Erythroblast (primary cell): ENCODE measurements at regions not wholly inside any gene's neighbourhood (a gene's known extent, or its start where the extent isn't known, plus 50 kb on each side); places are given as distances from the start of the nearest gene placed in this dataset.
"Not testable (repeated sequence)": the region's sequence is repeated elsewhere in the genome, so short reads cannot be mapped to it uniquely, and the experiment has no call there.

Source experiments
- DNase-seq, 2 experiments: peaks; one replicate each; lab custom pipeline; 2025; lab: John Stamatoyannopoulos, UW
- GATA1 ChIP-seq: IDR thresholded peaks from 2 replicates; pipeline ENCODE4 v1.6.1; 2011; ENCODE audit warnings: low read depth, mild to moderate bottlenecking, control low read depth, low read length, moderate library complexity
- POLR2A ChIP-seq: IDR thresholded peaks from 2 replicates; pipeline ENCODE4 v1.6.1; 2011; ENCODE audit warnings: mild to moderate bottlenecking, low read length

DNA sequence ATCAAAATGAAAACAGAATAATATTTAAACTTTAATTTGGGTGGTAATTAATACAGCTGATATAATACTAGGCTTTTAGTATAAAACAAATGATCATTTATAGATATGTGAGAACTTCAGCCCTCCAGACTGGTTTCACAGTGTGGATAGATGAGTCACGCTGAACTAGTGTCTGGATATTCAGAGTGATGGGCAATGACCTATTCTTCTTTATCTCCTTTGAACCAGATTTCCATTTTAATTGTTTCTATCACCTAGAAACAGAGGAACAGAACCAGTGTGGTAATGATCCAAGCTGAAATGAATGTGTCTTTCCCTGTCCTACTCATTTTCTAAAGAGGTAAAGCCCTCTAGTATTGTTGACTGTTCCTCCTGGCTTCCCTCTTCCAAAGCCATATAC is 155.2 kb upstream of the GK2 start:
- TF ChIP-seq POLR2A (no peak), GATA1 (no peak)
- DNase-seq, result no peak

DNA sequence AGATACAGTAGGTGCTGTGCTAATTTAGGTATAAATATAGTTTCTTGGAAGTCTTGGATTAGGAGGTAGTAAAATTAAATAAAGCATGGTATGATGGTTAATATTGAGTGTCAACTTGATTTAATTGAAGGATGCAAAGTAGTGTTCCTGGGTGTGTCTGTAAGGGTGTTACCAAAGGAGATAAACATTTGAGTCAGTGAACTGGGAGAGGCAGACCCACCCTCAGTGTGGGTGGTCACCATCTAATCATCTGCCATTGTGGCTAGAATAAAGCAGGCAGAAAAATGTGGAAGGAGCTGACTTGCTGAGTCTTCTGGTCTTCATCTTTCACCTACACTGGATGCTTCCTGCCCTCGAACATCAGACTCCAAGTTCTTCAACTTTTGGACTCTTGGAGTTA is 153.7 kb upstream of the GK2 start:
- DNase-seq, result peak in 1 of 2 experiments; percentile 18
- TF ChIP-seq GATA1 (no peak), POLR2A (no peak)

DNA sequence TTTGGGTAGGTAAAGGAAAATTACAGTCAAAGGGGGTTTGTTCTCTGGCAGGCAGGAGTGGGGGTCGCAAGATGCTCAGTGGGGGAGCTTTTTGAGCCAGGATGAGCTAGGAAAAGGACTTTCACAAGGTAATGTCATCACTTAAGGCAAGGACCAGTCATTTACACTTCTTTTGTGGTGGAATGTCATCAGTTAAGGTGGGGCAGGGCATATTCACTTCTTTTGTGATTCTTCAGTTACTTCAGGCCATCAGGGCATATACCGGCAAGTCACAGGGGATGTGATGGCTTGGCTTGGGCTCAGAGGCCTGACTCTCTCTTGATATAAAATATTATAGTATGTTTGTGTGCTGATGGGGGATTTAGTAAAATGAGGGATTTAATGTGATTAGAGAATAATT is 151.4 kb upstream of the GK2 start:
- not testable (repeated sequence) for DNase-seq

DNA sequence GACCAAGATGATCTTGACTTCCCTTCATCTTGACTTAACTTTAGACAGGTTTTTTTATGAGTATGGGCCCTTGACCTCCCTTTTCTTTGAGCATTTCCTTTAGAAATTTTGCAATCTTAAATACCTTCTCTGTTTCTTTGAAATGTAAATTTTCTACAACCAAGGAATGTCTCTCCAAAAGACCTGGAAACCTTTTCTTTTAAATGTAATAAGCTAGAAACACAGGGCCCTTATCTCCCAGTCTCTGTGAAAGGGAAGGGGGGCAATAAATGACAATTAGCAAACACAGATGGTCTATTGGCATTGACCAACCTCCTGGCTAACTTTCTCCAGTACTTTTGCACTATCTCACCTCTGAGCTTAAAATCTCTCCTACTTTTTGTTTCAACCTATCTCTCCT is 144.3 kb upstream of the GK2 start:
- no peak for DNase-seq
- TF ChIP-seq GATA1 (no peak), POLR2A (no peak)

DNA sequence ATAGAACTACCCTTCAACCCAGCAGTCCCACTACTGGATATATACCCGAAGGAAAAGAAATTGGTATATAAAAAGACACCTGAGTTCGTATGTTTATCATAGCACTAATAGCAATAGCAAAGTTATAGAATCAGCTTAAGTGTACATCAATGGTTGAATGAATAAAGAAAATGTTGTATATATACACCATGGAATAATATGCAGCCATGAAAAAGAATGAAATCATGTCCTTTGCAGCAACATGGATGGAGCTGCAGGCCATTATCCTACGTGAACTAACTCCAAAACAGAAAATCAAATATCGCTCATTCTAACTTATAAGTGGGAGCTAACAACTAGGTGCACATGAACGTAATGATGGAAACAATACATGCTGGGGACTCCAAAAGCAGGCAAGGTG is 143.5 kb upstream of the GK2 start:
- DNase-seq, result no peak

DNA sequence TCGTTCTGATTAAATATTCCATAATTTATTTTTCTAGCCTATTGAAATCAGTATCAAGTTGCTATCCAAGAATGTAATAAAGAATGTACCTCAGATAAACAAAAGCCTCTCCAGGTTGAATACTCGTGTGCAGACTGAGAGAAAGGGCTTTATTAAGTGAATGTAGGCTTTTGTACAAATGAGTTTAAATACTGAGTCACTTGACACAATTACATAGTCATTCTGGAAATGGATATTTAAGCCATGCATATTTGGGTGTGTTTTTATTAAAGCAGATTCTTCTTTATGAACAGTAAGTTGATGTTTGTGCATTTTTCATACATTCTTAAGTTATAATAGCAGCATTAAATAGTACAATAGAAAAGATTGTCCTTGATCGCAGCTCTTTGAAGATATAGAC is 139.8 kb upstream of the GK2 start:
- no peak for TF ChIP-seq POLR2A
- no peak for TF ChIP-seq GATA1
- DNase-seq, result no peak

More for the DNA sequence above, 143.5 kb upstream of the GK2 start:
- TF ChIP-seq POLR2A, result no peak
- no peak for TF ChIP-seq GATA1

DNA sequence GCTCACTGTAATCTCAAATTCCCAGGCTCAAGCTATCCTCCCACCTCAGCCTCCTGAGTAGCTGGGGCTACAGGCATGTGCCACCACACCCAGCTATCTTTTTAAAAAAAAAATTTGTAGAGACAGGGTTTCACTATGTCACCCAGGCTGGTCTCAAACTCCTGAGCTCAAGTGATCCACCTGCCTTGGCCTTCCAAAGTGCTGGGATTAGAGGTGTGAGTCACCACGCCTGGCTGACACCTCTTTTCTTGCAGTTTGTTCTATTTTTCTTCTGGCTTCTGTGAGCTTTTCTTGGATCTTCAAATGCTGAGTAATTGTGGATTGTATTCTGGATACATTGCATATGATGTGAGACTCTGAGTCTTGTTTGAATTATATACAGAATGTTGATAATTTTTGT is 137.3 kb upstream of the GK2 start:
- DNase-seq, result not testable (repeated sequence)

DNA sequence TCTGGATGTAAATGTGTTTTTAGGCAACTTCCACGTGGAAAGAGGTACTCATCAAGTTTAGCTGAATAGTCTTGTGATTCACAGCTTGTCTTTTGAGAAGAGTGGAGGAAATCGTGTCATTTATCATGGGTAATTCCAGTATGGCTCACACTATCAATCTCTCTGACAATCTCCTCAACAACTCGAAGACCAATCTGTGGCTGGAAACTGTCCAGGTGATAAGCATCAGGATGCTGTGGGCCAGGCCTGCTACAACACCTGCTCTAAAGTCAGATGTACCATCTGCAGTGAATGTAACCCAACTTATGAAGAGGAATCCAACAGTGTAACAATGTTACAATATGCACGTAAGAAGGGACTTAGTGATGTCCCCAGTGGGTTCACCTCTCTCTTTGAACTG is 132.1 kb upstream of the GK2 start:
- no peak for DNase-seq
- no peak for TF ChIP-seq POLR2A
- TF ChIP-seq GATA1, result no peak

DNA sequence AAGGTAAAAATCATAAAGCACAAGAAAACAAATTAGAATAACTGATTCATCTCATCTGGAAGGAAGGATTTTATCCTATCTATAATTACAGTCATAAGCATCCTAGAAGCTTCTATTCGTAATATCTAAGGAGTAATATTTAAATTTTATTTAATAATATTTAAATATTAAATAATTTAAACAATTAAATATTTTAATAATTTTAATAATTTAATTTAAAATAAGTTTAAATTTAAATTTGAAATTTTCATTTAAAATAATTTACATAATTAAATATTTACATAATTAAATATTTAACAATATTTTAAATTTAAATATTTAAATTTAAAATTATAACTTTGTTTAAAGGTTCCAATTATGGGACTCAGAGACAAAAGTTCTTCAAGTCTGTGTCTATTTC is 127.5 kb upstream of the GK2 start:
- DNase-seq, result no peak
- TF ChIP-seq GATA1 (no peak), POLR2A (no peak)

DNA sequence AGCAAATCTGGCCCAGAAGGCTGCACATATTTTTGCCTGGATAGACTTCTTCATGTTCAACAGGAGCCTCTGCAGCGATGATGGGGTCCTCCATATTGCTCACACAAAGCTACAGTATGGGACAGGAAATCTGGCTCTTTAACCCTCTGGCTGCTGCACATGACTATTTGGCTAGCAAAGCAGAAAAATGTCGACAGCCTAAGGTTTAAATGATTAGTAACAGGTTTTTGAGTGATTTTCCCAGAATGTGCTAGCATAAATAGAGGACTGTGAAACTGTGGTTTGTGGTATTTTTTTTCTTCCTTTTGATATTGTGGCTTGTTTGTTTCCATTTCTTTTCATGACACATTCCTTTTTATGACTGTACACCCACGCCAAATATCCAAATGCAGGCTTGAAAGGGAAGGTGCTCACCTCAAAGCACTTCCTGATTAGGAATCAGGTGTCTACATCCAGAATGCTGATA is 120.2 kb upstream of the GK2 start:
- TF ChIP-seq POLR2A (no peak), GATA1 (no peak)
- no peak for DNase-seq

DNA sequence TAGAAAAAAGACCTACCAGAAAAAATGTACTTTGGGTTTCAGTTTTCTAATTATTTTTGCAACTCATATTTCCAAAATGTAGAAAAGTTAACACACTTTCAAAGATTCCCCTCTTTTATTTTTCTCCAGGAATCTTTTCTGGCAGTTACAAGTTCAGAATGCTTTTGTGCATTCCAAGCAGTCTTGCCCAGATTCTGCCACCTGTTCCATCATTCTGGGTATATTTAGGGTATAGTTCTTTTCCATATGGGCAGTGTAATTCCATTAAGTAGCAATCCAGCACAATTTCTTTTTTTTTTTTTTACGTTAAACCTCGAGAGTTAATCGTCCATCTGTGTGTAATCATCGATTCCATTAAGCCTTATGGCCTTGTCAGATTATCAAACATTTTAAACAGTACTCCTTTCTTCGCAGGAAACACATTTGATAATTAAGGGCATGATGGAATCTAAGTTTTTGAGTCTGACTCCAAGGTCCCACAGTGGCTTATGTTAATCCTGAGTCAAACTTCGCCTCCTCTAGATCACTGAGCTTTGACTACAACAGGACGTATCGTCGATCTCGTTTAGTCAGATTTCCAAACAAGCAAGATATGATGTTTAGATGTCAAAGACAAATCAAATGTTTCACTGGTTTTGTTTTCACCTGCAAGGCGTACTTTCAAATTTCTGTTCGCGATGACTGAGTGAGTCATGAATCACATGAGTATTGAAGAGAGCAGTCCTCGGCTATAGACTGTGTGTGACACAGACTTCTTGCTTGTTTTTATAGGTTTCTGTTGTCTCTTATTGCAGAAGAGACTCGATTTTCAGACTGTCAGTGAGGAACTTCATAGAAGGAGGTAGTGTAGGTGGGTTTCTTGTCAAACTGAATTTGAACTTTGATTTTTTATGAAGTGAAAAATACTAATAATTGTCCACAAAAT is 118.9 kb upstream of the GK2 start:
- no peak for DNase-seq
- TF ChIP-seq POLR2A, result no peak
- TF ChIP-seq GATA1, result no peak

DNA sequence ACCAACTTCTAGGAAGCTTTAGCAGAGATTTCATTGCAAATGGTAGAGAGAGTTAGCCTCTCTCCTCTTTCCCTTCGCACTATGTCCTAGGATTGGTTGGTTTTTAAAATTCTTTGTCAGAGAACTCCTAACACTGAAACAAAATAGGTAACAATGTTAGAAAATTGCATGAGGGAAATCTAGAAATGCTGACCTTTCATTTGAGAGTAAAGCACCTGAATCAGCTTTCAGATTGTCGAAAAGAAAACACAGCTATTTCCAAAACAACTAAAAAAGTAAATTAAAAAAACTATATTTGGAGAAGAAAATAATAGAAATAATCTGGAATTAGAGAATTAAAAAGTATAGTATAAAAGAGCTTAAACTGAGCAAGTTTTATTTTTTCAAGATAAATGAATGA is 108.1 kb upstream of the GK2 start:
- TF ChIP-seq POLR2A, result no peak
- DNase-seq, result no peak

DNA sequence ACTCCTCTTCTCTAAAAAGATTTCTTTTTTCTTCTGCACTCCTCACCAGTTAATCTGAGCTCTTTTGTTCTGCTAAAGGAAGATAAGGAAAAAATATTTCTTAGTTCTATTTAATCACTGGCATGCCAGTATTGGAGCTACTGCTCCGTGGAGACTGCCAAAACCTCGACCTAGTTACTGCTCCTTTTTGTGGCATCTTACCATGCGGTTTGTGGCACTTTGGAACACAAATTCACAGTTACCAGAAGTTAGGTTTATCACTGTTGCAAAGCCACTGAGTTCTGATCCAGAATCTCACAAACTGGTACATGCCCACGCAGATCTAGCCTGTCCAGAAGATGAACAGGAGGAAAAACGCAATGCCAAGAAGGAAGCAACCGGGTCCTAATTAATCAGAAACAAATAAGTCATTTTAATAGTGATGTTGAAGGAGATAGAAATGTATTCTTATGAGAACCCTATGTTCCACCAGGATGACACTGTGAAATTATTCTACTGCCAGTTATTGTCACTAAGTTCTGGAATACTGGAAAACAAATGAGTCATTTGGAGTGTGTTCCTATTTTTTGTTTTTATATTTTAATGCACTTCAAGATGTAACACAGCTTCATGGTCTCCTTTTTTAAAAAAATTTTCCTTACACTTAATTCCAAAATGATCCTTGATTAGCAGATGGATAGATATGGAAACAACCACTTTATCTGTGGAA is 106.7 kb upstream of the GK2 start:
- TF ChIP-seq POLR2A (no peak), GATA1 (no peak)

DNA sequence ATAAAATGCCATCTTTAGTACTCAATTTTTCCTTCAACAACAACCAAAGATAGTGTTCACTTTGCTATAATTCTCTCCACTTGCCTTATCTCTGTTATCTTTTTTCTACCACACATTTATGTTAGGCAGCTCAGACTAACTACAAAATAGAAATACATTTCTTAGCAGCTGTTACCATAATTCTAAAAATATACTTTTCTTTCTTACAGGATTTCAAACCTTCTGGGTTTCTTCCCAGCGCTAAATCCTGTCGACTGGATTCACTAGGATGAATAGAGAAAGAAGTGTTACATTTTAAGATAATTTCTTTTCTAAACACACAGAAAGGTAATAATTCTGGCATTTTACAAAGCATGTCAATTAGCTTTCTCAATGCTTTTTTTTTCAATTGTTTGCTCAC is 105.5 kb upstream of the GK2 start:
- no peak for TF ChIP-seq GATA1
- TF ChIP-seq POLR2A, result no peak
- no peak for DNase-seq

More for the DNA sequence above, 106.7 kb upstream of the GK2 start:
- no peak for DNase-seq

DNA sequence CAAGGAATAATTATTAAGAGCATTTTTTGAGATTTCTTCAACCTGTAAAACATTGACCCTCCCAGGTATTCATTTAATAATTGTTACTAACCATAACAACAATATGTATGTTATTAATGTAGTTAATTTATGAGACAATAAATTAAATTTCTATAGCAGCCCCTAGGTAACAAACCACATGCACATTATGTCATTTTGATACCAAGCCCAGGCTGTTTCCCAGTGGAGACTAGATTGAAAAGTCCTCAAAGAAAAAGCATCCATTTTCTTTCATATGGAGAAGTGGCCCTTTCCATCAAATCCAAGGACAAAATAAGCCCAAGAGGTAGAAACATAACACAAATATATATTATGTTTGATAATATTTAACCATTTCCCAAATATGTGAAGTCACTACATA is 104.3 kb upstream of the GK2 start:
- no peak for TF ChIP-seq POLR2A
- TF ChIP-seq GATA1, result no peak
- no peak for DNase-seq
